H1 (cell line): ENCODE measurements at regions not wholly inside any gene's neighbourhood (a gene's known extent, or its start where the extent isn't known, plus 50 kb on each side); places are given as distances from the start of the nearest gene placed in this dataset.

ENCODE experiments used
- CTCF ChIA-PET: fragments of 300-600 bp; sonication (Branson Sonifier 250); formaldehyde crosslinking; loops from one replicate; lab custom pipeline; 2021; ENCODE audit not compliant: partially characterized antibody; lab: Charles Lee
- POLR2A ChIA-PET: fragments of 300-600 bp; sonication (Branson Sonifier 250); formaldehyde crosslinking; loops from one replicate; lab custom pipeline; 2021; ENCODE audit warnings: inconsistent platforms; ENCODE audit not compliant: partially characterized antibody; lab: Charles Lee
- DNase-seq, 2 experiments: peaks; one replicate each; pipeline versions ENCODE4 v3.0.0 to v3.0.0-alpha.2; 2010 to 2022; ENCODE audit warnings: low spot score in 2 of 2, low read depth in 1 of 2, mixed read lengths in 1 of 2
- FAIRE-seq: peaks from 2 replicates; lab custom pipeline; 2011; peaks lifted over from hg19 to GRCh38; lab: Jason Lieb, UNC
- H2AFZ ChIP-seq: 2 replicates; pipeline ENCODE4 v1.8.1; 2012; ENCODE audit warnings: low read length, inconsistent platforms
- H2AK5ac ChIP-seq: 2 replicates; pipeline ENCODE4 v1.6.1; 2013; ENCODE audit warnings: low read depth, low read length
- H2BK120ac ChIP-seq: replicated peaks from 2 replicates; pipeline ENCODE3; 2013; ENCODE audit warnings: low read depth, low read length, inconsistent platforms
- H2BK12ac ChIP-seq: 2 replicates; pipeline ENCODE4 v1.6.1; 2013; ENCODE audit warnings: low read depth, low read length
- H2BK15ac ChIP-seq: 2 replicates; pipeline ENCODE4 v1.6.1; 2013; ENCODE audit warnings: low read length
- H2BK20ac ChIP-seq: 2 replicates; pipeline ENCODE4 v1.6.1; 2013; ENCODE audit warnings: low read length
- H2BK5ac ChIP-seq: 2 replicates; pipeline ENCODE4 v1.6.1; 2013; ENCODE audit warnings: low read depth, low read length
- H3K14ac ChIP-seq: 2 replicates; pipeline ENCODE4 v1.6.1; 2013; ENCODE audit warnings: inconsistent platforms; ENCODE audit not compliant: insufficient read length
- H3K18ac ChIP-seq: 2 replicates; pipeline ENCODE4 v1.6.1; 2013; ENCODE audit warnings: low read length; ENCODE audit errors: extremely low read depth
- H3K23ac ChIP-seq: 2 replicates; pipeline ENCODE4 v1.6.1; 2013; ENCODE audit warnings: inconsistent platforms; ENCODE audit not compliant: insufficient read length
- H3K23me2 ChIP-seq: 2 replicates; pipeline ENCODE4 v1.6.1; 2013; ENCODE audit warnings: low read depth, low read length
- H3K27ac ChIP-seq: 2 replicates; pipeline ENCODE4 v1.6.1; 2011; ENCODE audit warnings: low read depth, low read length, inconsistent platforms
- H3K27me3 ChIP-seq, 4 experiments: replicated peaks in 1 of 4; 1 replicate in 1 of 4; 2 replicates in 3 of 4; pipeline versions ENCODE4 v1.6.1 to v1.8.1; 2011 to 2013; ENCODE audit warnings: low read length in 3 of 4, mild to moderate bottlenecking in 3 of 4, inconsistent platforms in 2 of 4, mixed read lengths in 2 of 4, moderate library complexity in 1 of 4; ENCODE audit not compliant: control insufficient read depth in 3 of 4, insufficient read depth in 3 of 4; ENCODE audit errors: extremely low read depth in 1 of 4
- H3K36me3 ChIP-seq, 4 experiments: 2 replicates each; pipeline versions ENCODE4 v1.6.1 to v1.8.1; 2011 to 2013; ENCODE audit warnings: mild to moderate bottlenecking in 4 of 4, low read length in 3 of 4, moderate library complexity in 2 of 4, control low read depth in 1 of 4, inconsistent platforms in 1 of 4; ENCODE audit not compliant: insufficient read depth in 4 of 4, control insufficient read depth in 2 of 4
- H3K4ac ChIP-seq: replicated peaks from 2 replicates; pipeline ENCODE3; 2013; ENCODE audit warnings: low read length, low read depth, mixed read lengths, inconsistent platforms; ENCODE audit not compliant: insufficient read length
- H3K4me1 ChIP-seq, 4 experiments: replicated peaks in 1 of 4; 1 replicate in 1 of 4; 2 replicates in 3 of 4; pipeline versions ENCODE4 v1.6.1 to v1.8.1; 2011 to 2013; ENCODE audit warnings: low read length in 3 of 4, inconsistent platforms in 2 of 4, mixed read lengths in 1 of 4; ENCODE audit not compliant: insufficient read depth in 4 of 4, control insufficient read depth in 3 of 4
- H3K4me2 ChIP-seq, 2 experiments: 2 replicates each; pipeline versions ENCODE4 v1.6.1 to v1.8.1; 2011 to 2013; ENCODE audit warnings: low read depth in 2 of 2, low read length in 2 of 2, control low read depth in 1 of 2, inconsistent platforms in 1 of 2, mild to moderate bottlenecking in 1 of 2; ENCODE audit not compliant: insufficient read depth in 1 of 2
- H3K4me3 ChIP-seq, 4 experiments: fragments of 200-600, 300-600 bp in 1 of 4; sonication (generic), shearing (Covaris generic), sonication (Bioruptor Twin) in 1 of 4; 2 replicates each; pipeline versions ENCODE4 v1.5.1 to v1.8.1; 2011 to 2016; ENCODE audit warnings: low read length in 4 of 4, low read depth in 3 of 4, control low read depth in 2 of 4, inconsistent platforms in 2 of 4, mild to moderate bottlenecking in 2 of 4, mixed read lengths in 1 of 4, moderate library complexity in 1 of 4; ENCODE audit not compliant: insufficient read depth in 2 of 4; ENCODE audit errors: extremely low read depth in 1 of 4
- H3K56ac ChIP-seq: replicated peaks from 2 replicates; pipeline ENCODE3; 2013; ENCODE audit warnings: low read depth, mild to moderate bottlenecking, mixed read lengths, low read length, inconsistent platforms; ENCODE audit not compliant: insufficient read length
- H3K79me1 ChIP-seq: 2 replicates; pipeline ENCODE4 v1.6.1; 2013; ENCODE audit warnings: low read depth, low read length, control low read depth
- H3K79me2 ChIP-seq, 2 experiments: 2 replicates each; pipeline versions ENCODE4 v1.6.1 to v1.8.1; 2012 to 2013; ENCODE audit warnings: low read length in 2 of 2, mild to moderate bottlenecking in 2 of 2, inconsistent platforms in 1 of 2; ENCODE audit not compliant: insufficient read depth in 2 of 2, control insufficient read depth in 1 of 2
- H3K9ac ChIP-seq, 4 experiments: replicated peaks in 1 of 4; 1 replicate in 1 of 4; 2 replicates in 3 of 4; pipeline versions ENCODE4 v1.6.1 to v1.8.1; 2011 to 2013; ENCODE audit warnings: low read depth in 3 of 4, low read length in 3 of 4, control low read depth in 2 of 4, mild to moderate bottlenecking in 2 of 4, moderate library complexity in 2 of 4, inconsistent platforms in 1 of 4; ENCODE audit errors: extremely low read depth in 1 of 4
- H3K9me3 ChIP-seq, 2 experiments: 2 replicates each; pipeline versions ENCODE4 v1.6.1 to v1.8.1; 2012 to 2013; ENCODE audit warnings: mild to moderate bottlenecking in 2 of 2, moderate library complexity in 2 of 2, control low read depth in 1 of 2, inconsistent platforms in 1 of 2, low read depth in 1 of 2, low read length in 1 of 2, mixed read lengths in 1 of 2; ENCODE audit not compliant: insufficient read depth in 2 of 2
- H4K20me1 ChIP-seq, 2 experiments: replicated peaks in 1 of 2; 2 replicates each; pipeline versions ENCODE3 to v1.8.1; 2011 to 2013; ENCODE audit warnings: inconsistent platforms in 2 of 2, low read length in 2 of 2, mild to moderate bottlenecking in 1 of 2; ENCODE audit not compliant: insufficient read depth in 2 of 2, control insufficient read depth in 1 of 2
- H4K5ac ChIP-seq: 2 replicates; pipeline ENCODE4 v1.6.1; 2013; ENCODE audit warnings: low read length, low read depth, mixed read lengths, inconsistent platforms; ENCODE audit not compliant: insufficient read length
- H4K8ac ChIP-seq: 2 replicates; pipeline ENCODE4 v1.8.0; 2013; ENCODE audit warnings: mild to moderate bottlenecking, moderate library complexity, low read length, inconsistent platforms; ENCODE audit not compliant: insufficient read depth; ENCODE audit errors: extremely low read depth
- H4K91ac ChIP-seq: replicated peaks from 2 replicates; pipeline ENCODE3; 2013; ENCODE audit warnings: low read length, mixed read lengths, inconsistent platforms; ENCODE audit not compliant: insufficient read length
- CHD1 ChIP-seq: IDR thresholded peaks from 2 replicates; pipeline ENCODE4 v1.6.1; 2012; ENCODE audit warnings: low read depth, low read length, improper control_type of control experiment
- CHD2 ChIP-seq: IDR thresholded peaks from 2 replicates; pipeline ENCODE4 v1.6.1; 2012; ENCODE audit warnings: low read length, improper control_type of control experiment
- EZH2 ChIP-seq: fragments of 200-600 bp; sonication (generic); IDR thresholded peaks from 2 replicates; pipeline ENCODE4 v1.7.1; 2012; ENCODE audit warnings: low read depth, mild to moderate bottlenecking, moderate library complexity, low read length, inconsistent platforms; ENCODE audit not compliant: severe bottlenecking
- GABPA ChIP-seq: IDR thresholded peaks from 2 replicates; pipeline ENCODE4 v1.6.1; 2011; ENCODE audit warnings: mild to moderate bottlenecking, low read length, moderate library complexity, borderline replicate concordance; ENCODE audit not compliant: insufficient read depth
- HDAC6 ChIP-seq: IDR thresholded peaks from one replicate; pipeline ENCODE4 v1.7.1; 2012; ENCODE audit warnings: low read depth, mild to moderate bottlenecking, inconsistent platforms, low read length, moderate library complexity
- SAP30 ChIP-seq: fragments of 300-600 bp; sonication (generic); IDR thresholded peaks from 2 replicates; pipeline ENCODE4 v1.7.1; 2012; ENCODE audit warnings: low read length, moderate library complexity, mild to moderate bottlenecking, inconsistent platforms; ENCODE audit not compliant: insufficient read depth, insufficient replicate concordance
- SIRT6 ChIP-seq: IDR thresholded peaks from one replicate; pipeline ENCODE4 v1.7.1; 2012; ENCODE audit warnings: low read length, inconsistent platforms
- SRF ChIP-seq: IDR thresholded peaks from 2 replicates; pipeline ENCODE4 v1.6.1; 2011; ENCODE audit warnings: mild to moderate bottlenecking, low read depth, low read length, moderate library complexity
- WGBS, 2 experiments: shearing (Covaris generic) in 1 of 2; methylation state at CpG; one replicate each; pipeline versions ENCODE4 v1.1.6 to v1.1.7; 2013 to 2015; ENCODE audit warnings: low lambda C conversion rate in 2 of 2, mixed read lengths in 2 of 2, inconsistent platforms in 1 of 2, low coverage in 1 of 2, missing lambda C conversion rate in 1 of 2; ENCODE audit not compliant: insufficient replicate concordance in 2 of 2, insufficient coverage in 1 of 2, insufficient read length in 1 of 2; ENCODE audit errors: extremely low coverage in 1 of 2, missing lambda C conversion rate in 1 of 2; 5-methylcytosine and 5-hydroxymethylcytosine counted together

- H2BK120ac ChIP-seq, result no peak overlapping the region
- no peak overlapping the region for H2BK20ac ChIP-seq
- H3K36me3 ChIP-seq, result no peaks in the 10 kb centered on the region
- no peaks in the 10 kb centered on the region for H3K79me1 ChIP-seq
- H4K5ac ChIP-seq, result no peak overlapping the region
- no peak overlapping the region for H4K8ac ChIP-seq
- no peak overlapping the region for H3K18ac ChIP-seq
- no peaks in the 10 kb centered on the region for H3K23me2 ChIP-seq
- no peak overlapping the region for H3K56ac ChIP-seq
- no peak overlapping the region for H3K27ac ChIP-seq
- no peaks in the 10 kb centered on the region for H3K4me1 ChIP-seq
- ChIA-PET POLR2A (no interaction called here), CTCF (no interaction called here)
- no peaks in the 10 kb centered on the region for H4K20me1 ChIP-seq
- FAIRE-seq, result no peak
- H3K4ac ChIP-seq, result no peak overlapping the region
- no peak overlapping the region for H2AFZ ChIP-seq
- H2BK15ac ChIP-seq, result no peak overlapping the region
- H3K4me2 ChIP-seq, result no peak overlapping the region
- H4K91ac ChIP-seq, result no peak overlapping the region
- no peak overlapping the region for H2BK12ac ChIP-seq
- no peaks in the 10 kb centered on the region for H3K79me2 ChIP-seq
- H3K14ac ChIP-seq, result no peak overlapping the region
- TF ChIP-seq GABPA (no peak), CHD2 (no peak), HDAC6 (no peak), SAP30 (no peak), CHD1 (no peak), SIRT6 (no peak), SRF (no peak), EZH2 (no peak)
- H3K23ac ChIP-seq, result no peak overlapping the region
- H2AK5ac ChIP-seq, result no peak overlapping the region
- H2BK5ac ChIP-seq, result no peak overlapping the region
- H3K9ac ChIP-seq, result no peak overlapping the region
- WGBS, 2 experiments, result 100% methylated on average over 1 of the region's 2 CpGs; no CpG with 5 or more reads in 1 of the 2 experiments
- no peaks in the 10 kb centered on the region for H3K9me3 ChIP-seq
- no peak for DNase-seq
- no peaks in the 10 kb centered on the region for H3K27me3 ChIP-seq
- H3K4me3 ChIP-seq, result no peak overlapping the region
Measured at GRCh38 chrX:44060221-44060620, 87.0 kb upstream of the NDP start.
